ENCODE measurements at regions not wholly inside any gene's neighbourhood (a gene's known extent, or its start where the extent isn't known, plus 50 kb on each side); places are given as distances from the start of the nearest gene placed in this dataset.

DNA sequence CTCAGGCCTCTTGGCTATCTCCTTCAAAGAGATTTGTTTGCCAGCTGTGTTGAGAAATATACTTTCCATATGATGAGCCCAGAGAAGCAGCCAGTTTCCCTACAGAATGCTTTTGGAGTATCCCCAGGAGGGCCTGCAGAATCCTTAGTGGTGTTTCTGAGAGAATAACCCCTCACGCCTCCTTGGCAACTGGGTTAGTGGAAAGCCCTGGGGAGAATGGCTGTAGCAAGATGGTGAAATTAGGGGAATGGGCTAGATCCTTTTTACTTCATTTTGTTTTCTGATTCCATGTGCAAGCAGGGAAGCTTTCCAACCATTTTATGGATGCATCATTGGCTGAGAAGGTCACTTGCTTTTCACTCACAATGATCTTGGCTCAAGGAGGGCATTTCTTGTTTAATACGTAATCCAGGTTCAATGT, 364.6 kb downstream of the DMRT2 start:
- TF ChIP-seq POLR2AphosphoS5 (IDR thresholded peaks at IDR 0.05; ENCODE audit: low read depth, low read length) (no peak), TAF1 (IDR thresholded peaks at IDR 0.05; ENCODE audit: borderline replicate concordance, low read depth, low read length) (no peak)
